Panc1 (cell line): ENCODE measurements at regions not wholly inside any gene's neighbourhood (a gene's known extent, or its start where the extent isn't known, plus 50 kb on each side); places are given as distances from the start of the nearest gene placed in this dataset.

Experiments used
- ATAC-seq: fragments of 200-7000 bp; cut with Tn5 transposase; 2 replicates; pipeline ENCODE4 v1.9.1; 2020; ENCODE audit warnings: mild to moderate bottlenecking, moderate library complexity
- BruUV-seq: library from RNA; stranded (reverse); fragments of 400-500 nt; replicated peaks from 2 replicates; lab custom pipeline; 2021; lab: Mats Ljungman, UMichigan
- CTCF ChIA-PET: fragments of 300-600 bp; sonication (Branson Sonifier 250); formaldehyde crosslinking; loops from one replicate; lab custom pipeline; 2022; ENCODE audit warnings: antibody characterized with exemption; lab: Charles Lee
- POLR2A ChIA-PET: fragments of 300-600 bp; sonication (Branson Sonifier 250); formaldehyde crosslinking; loops from one replicate; lab custom pipeline; 2022; ENCODE audit warnings: antibody characterized with exemption; lab: Charles Lee
- DNase-seq: peaks from one replicate; pipeline ENCODE4 v3.0.0-alpha.2; 2010; ENCODE audit warnings: low read depth, low spot score
- H3K27ac ChIP-seq: 2 replicates; pipeline ENCODE4 v1.5.1; 2011; ENCODE audit warnings: mild to moderate bottlenecking, low read length, inconsistent platforms
- H3K27me3 ChIP-seq: fragments of 200-500 bp; sonication (Bioruptor generic); 2 replicates; pipeline ENCODE4 v1.6.0; 2014; ENCODE audit warnings: low read length, inconsistent platforms; ENCODE audit not compliant: control insufficient read depth, insufficient read depth
- H3K36me3 ChIP-seq: fragments of 200-500 bp; sonication (Bioruptor generic); 2 replicates; pipeline ENCODE4 v1.5.1; 2014; ENCODE audit warnings: inconsistent platforms, mild to moderate bottlenecking, low read length, moderate library complexity; ENCODE audit not compliant: control insufficient read depth, insufficient read depth
- H3K4me1 ChIP-seq: 2 replicates; pipeline ENCODE4 v1.5.1; 2011; ENCODE audit warnings: inconsistent platforms, mild to moderate bottlenecking, low read length, moderate library complexity; ENCODE audit not compliant: control insufficient read depth, insufficient read depth
- H3K4me3 ChIP-seq, 2 experiments: 2 replicates each; pipeline ENCODE4 v1.5.1; 2011 to 2012; ENCODE audit warnings: low read depth in 2 of 2, low read length in 2 of 2, mild to moderate bottlenecking in 2 of 2, inconsistent platforms in 1 of 2, moderate library complexity in 1 of 2
- H3K9me3 ChIP-seq: fragments of 200-500 bp; sonication (Bioruptor generic); 2 replicates; pipeline ENCODE4 v1.5.1; 2014; ENCODE audit warnings: low read depth, mild to moderate bottlenecking, inconsistent platforms, low read length, moderate library complexity; ENCODE audit not compliant: control insufficient read depth, insufficient read depth
- POLR2AphosphoS5 ChIP-seq: IDR thresholded peaks from 2 replicates; pipeline ENCODE4 v1.6.1; 2012; ENCODE audit warnings: mild to moderate bottlenecking, low read depth, low read length, moderate library complexity
- REST ChIP-seq, 2 experiments: IDR thresholded peaks; 2 replicates each; pipeline ENCODE4 v1.6.1; 2011 to 2012; ENCODE audit warnings: low read depth in 2 of 2, control low read depth in 1 of 2, low read length in 1 of 2, mild to moderate bottlenecking in 1 of 2, moderate library complexity in 1 of 2; ENCODE audit not compliant: insufficient read depth in 1 of 2
- SIN3A ChIP-seq: IDR thresholded peaks from 2 replicates; pipeline ENCODE4 v1.6.1; 2012; ENCODE audit warnings: low read depth, mild to moderate bottlenecking, low read length, moderate library complexity, borderline replicate concordance; ENCODE audit not compliant: insufficient read depth
- TCF7L2 ChIP-seq: IDR thresholded peaks from 2 replicates; pipeline ENCODE4 v1.6.1; 2011; ENCODE audit warnings: mild to moderate bottlenecking, low read depth, low read length, inconsistent platforms
- in situ Hi-C: cut with HindIII; loops from 2 replicates; pipeline ENCODE4 v1.10.0; 2016; ENCODE audit warnings: low sequenced_read_pairs, low pct_unique_long_range_greater_than_20kb
- intact Hi-C: fragments of 100-400 bp; cut with micrococcal nuclease; formaldehyde crosslinking; loops from one replicate; pipeline ENCODE4 v1.10.0; 2022; ENCODE audit not compliant: unreplicated experiment
- TF ChIP-seq, protein P1 (sequence below): fragments of 450-650 bp; IDR thresholded peaks from 2 replicates; pipeline ENCODE4 v1.5.1; 2017; ENCODE audit warnings: mild to moderate bottlenecking

- POLR2A ChIA-PET = no interaction called here
- no peaks in the 10 kb centered on the region for H3K4me1 ChIP-seq
- TF ChIP-seq, protein P1, sequence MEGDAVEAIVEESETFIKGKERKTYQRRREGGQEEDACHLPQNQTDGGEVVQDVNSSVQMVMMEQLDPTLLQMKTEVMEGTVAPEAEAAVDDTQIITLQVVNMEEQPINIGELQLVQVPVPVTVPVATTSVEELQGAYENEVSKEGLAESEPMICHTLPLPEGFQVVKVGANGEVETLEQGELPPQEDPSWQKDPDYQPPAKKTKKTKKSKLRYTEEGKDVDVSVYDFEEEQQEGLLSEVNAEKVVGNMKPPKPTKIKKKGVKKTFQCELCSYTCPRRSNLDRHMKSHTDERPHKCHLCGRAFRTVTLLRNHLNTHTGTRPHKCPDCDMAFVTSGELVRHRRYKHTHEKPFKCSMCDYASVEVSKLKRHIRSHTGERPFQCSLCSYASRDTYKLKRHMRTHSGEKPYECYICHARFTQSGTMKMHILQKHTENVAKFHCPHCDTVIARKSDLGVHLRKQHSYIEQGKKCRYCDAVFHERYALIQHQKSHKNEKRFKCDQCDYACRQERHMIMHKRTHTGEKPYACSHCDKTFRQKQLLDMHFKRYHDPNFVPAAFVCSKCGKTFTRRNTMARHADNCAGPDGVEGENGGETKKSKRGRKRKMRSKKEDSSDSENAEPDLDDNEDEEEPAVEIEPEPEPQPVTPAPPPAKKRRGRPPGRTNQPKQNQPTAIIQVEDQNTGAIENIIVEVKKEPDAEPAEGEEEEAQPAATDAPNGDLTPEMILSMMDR = no peak
- TF ChIP-seq TCF7L2 = no peak
- TF ChIP-seq REST (IDR thresholded peaks at IDR 0.05; ENCODE audit: insufficient read depth in 1 of 2, low read depth in 2 of 2, low read length in 1 of 2) = no peak
- no peak for TF ChIP-seq POLR2AphosphoS5
- TF ChIP-seq SIN3A = no peak
- H3K27ac ChIP-seq = no peak overlapping the region
- CTCF ChIA-PET = no interaction called here
- no peaks in the 10 kb centered on the region for H3K27me3 ChIP-seq
- BruUV-seq = no TSS peak
- in situ Hi-C loops = no loop called here
- H3K4me3 ChIP-seq = no peak overlapping the region
- DNase-seq (no peak), ATAC-seq (no peak)
- H3K9me3 ChIP-seq = no peaks in the 10 kb centered on the region
- H3K36me3 ChIP-seq = no peaks in the 10 kb centered on the region
- intact Hi-C loops = no loop called here
These were observed 363.9 kb upstream of the MGMT start for GRCh38 chr10:129102906-129103693.

DNA sequence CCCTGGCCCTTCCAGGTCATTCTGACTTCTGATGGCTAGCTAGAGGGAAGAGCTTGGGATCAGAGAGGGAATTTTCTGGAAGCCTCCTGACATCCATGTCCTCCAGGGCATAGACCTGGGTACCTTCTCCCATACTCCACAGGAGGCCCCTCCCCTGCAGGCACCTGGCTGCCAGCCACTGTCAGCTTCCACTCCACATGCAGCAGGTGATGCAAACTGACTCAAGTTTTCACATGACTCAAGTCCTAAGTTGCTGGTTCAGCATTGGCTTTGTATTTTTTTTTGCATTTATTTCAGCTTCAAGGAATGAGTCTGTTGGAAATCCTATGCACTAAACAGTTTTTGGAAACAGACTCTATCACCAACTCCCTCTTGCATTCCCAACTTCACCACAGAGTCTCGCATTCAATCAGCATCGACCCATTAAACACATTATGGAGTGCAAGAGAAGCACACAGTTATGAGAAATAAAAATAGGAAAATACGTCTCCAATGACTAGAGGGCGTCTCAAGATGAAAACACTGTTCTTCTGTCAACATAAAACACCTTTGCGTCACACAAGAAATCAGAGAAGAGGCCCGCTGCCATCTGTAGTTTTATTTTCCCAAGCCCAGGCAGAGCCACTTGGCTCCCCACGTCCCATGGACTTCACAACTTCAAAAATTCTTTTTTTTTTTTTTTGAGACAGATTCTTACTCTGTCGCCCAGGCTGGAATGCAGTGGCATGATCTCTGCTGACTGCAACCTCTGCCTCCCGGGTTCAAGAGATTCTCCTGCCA, 362.6 kb upstream of the MGMT start:
- Histone ChIP-seq H3K36me3 (no peaks in the 10 kb centered on the region), H3K4me3 (no peak overlapping the region), H3K9me3 (no peaks in the 10 kb centered on the region), H3K4me1 (no peaks in the 10 kb centered on the region), H3K27ac (no peak overlapping the region), H3K27me3 (no peaks in the 10 kb centered on the region)
- ATAC-seq = no peak
- in situ Hi-C loops = no loop called here
- BruUV-seq = no TSS peak
- no peak for TF ChIP-seq SIN3A
- no peak for TF ChIP-seq POLR2AphosphoS5
- TF ChIP-seq REST (IDR thresholded peaks at IDR 0.05; ENCODE audit: insufficient read depth in 1 of 2, low read depth in 2 of 2, low read length in 1 of 2) = no peak
- TF ChIP-seq, protein P1 = no peak
- no peak for TF ChIP-seq TCF7L2
- ChIA-PET CTCF (no interaction called here), POLR2A (interaction anchor here (0.7 kb wide), 1 partner anchor 925 kb away, joined by 4 read pairs; no protein-coding TSS in a partner anchor)
- no peak for DNase-seq
- intact Hi-C loops = no loop called here
